PFSK-1 (cell line): ENCODE measurements at regions not wholly inside any gene's neighbourhood (a gene's known extent, or its start where the extent isn't known, plus 50 kb on each side); places are given as distances from the start of the nearest gene placed in this dataset.

Source experiments
- FOXP2 ChIP-seq: optimal IDR thresholded peaks from 2 replicates; pipeline ENCODE3; 2011; ENCODE audit warnings: borderline replicate concordance, control low read depth, inconsistent platforms; ENCODE audit not compliant: insufficient read depth; ENCODE audit errors: extremely low read length, extremely low read depth
- POLR2AphosphoS5 ChIP-seq: IDR thresholded peaks from 2 replicates; pipeline ENCODE4 v1.6.1; 2012; ENCODE audit warnings: low read depth, mild to moderate bottlenecking, control low read depth, low read length, moderate library complexity
- SIN3A ChIP-seq: IDR thresholded peaks from 2 replicates; pipeline ENCODE4 v1.6.1; 2012; ENCODE audit warnings: mild to moderate bottlenecking, low read length, moderate library complexity, borderline replicate concordance; ENCODE audit not compliant: insufficient read depth
- TAF1 ChIP-seq: IDR thresholded peaks from 2 replicates; pipeline ENCODE4 v1.6.1; 2012; ENCODE audit warnings: low read length, control low read depth, borderline replicate concordance; ENCODE audit not compliant: insufficient read depth
- TF ChIP-seq, protein P1 (sequence below), 2 experiments: IDR thresholded peaks; 2 replicates each; pipeline versions ENCODE4 v1.6.1 to v1.8.0; 2011 to 2012; ENCODE audit warnings: low read depth in 2 of 2, low read length in 2 of 2, control low read depth in 1 of 2, inconsistent platforms in 1 of 2, mild to moderate bottlenecking in 1 of 2, moderate library complexity in 1 of 2; ENCODE audit not compliant: insufficient read depth in 1 of 2

DNA sequence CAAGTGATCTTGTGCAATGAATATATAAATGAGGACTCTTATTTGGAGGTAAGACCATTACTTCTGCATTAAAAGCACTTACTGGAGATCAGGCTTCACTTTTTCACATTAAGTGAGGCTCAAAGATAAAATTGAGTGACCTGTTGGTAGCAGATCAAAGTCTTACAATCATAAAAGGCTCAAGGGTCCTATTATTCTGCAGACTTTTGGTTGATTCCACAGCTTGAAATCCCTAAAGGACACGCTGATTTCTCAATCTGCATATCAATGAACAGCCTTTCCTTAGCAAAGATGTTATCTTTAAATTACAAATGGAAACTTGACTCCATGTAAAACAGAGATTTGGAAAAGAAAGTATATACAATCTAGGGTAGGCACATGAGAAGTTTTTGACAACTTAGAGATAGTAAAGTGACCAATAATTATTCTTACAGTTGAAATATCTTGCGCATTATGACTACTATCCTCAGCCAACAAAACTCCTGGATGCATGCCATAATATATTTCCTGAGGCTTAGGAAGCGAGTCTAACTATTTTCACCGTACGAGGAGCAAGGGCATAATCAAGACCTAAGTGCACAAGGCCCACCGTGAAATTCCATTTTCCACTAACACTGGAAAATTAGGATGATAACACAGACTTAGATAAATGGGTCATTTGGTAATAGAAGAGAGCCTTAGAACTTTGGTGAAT, 640.7 kb downstream of the LIG4 start:
- TF ChIP-seq, protein P1, sequence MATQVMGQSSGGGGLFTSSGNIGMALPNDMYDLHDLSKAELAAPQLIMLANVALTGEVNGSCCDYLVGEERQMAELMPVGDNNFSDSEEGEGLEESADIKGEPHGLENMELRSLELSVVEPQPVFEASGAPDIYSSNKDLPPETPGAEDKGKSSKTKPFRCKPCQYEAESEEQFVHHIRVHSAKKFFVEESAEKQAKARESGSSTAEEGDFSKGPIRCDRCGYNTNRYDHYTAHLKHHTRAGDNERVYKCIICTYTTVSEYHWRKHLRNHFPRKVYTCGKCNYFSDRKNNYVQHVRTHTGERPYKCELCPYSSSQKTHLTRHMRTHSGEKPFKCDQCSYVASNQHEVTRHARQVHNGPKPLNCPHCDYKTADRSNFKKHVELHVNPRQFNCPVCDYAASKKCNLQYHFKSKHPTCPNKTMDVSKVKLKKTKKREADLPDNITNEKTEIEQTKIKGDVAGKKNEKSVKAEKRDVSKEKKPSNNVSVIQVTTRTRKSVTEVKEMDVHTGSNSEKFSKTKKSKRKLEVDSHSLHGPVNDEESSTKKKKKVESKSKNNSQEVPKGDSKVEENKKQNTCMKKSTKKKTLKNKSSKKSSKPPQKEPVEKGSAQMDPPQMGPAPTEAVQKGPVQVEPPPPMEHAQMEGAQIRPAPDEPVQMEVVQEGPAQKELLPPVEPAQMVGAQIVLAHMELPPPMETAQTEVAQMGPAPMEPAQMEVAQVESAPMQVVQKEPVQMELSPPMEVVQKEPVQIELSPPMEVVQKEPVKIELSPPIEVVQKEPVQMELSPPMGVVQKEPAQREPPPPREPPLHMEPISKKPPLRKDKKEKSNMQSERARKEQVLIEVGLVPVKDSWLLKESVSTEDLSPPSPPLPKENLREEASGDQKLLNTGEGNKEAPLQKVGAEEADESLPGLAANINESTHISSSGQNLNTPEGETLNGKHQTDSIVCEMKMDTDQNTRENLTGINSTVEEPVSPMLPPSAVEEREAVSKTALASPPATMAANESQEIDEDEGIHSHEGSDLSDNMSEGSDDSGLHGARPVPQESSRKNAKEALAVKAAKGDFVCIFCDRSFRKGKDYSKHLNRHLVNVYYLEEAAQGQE (IDR thresholded peaks at IDR 0.05; ENCODE audit: insufficient read depth in 1 of 2, low read depth in 2 of 2, low read length in 2 of 2), result no peak
- TF ChIP-seq POLR2AphosphoS5 (no peak), TAF1 (no peak), FOXP2 (no peak), SIN3A (no peak)

DNA sequence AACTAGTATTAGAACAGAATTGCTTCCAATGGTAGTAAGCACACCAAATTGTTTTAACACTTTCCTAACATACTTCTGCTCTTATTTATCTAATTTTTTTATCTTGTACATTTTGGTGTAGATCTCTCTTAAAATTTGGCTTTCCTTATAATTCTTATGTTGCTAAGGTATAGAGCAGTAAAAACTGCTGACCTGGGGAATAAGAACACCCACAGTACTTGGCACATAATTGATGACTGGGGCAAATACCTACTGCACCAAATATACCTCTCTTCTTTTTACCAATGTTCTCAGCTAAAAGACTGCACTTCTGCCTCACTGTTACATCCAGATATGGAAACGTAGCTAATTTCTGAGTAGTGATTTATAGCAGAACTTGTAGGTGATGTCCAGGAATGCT, 642.2 kb downstream of the LIG4 start:
- no peak for TF ChIP-seq TAF1
- no peak for TF ChIP-seq SIN3A
- TF ChIP-seq POLR2AphosphoS5, result no peak
- TF ChIP-seq FOXP2, result no peak
- TF ChIP-seq, protein P1 (IDR thresholded peaks at IDR 0.05; ENCODE audit: insufficient read depth in 1 of 2, low read depth in 2 of 2, low read length in 2 of 2), result no peak

DNA sequence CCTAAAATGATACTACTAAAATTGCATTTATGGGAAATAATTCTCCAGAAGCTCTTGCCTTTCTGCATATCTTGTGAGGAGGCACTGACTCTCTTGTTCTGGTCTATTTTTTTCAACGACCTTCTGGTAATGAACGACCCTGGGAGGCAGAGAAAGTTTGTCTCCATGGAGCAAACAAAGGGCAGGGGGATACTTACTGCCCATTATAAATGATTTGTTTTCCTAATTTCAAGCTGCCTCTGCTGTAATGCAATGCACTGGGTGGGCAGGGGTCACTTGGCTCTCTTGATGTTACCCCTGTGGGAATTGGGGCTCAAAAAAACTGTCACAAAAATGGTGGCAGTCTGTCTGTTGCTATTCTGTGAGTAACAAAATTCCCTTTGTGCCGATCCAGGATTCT, 643.2 kb downstream of the LIG4 start:
- no peak for TF ChIP-seq TAF1
- no peak for TF ChIP-seq SIN3A
- no peak for TF ChIP-seq FOXP2
- TF ChIP-seq POLR2AphosphoS5, result no peak
- TF ChIP-seq, protein P1 (IDR thresholded peaks at IDR 0.05; ENCODE audit: insufficient read depth in 1 of 2, low read depth in 2 of 2, low read length in 2 of 2), result no peak

DNA sequence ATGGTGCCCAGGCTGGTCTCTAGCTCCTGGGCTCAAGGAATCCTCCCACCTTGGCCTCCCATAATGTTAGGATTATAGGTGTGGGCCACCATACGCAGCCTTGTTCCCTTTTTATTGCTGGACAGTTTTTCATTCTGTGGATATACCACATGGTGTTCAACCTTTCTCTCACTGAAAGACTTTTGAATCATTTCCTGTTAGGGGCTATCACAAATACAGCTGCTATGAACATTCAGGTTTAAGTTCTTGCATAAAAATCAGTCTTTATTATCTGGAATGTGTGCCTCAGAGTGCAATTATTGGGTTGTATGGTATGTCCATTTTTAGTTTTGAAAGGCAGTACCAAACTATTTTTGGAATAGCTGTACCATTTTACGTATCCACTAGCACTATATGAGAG, 647.2 kb downstream of the LIG4 start:
- TF ChIP-seq, protein P1 (IDR thresholded peaks at IDR 0.05; ENCODE audit: insufficient read depth in 1 of 2, low read depth in 2 of 2, low read length in 2 of 2), result no peak
- no peak for TF ChIP-seq FOXP2
- TF ChIP-seq POLR2AphosphoS5, result no peak
- no peak for TF ChIP-seq TAF1
- no peak for TF ChIP-seq SIN3A

DNA sequence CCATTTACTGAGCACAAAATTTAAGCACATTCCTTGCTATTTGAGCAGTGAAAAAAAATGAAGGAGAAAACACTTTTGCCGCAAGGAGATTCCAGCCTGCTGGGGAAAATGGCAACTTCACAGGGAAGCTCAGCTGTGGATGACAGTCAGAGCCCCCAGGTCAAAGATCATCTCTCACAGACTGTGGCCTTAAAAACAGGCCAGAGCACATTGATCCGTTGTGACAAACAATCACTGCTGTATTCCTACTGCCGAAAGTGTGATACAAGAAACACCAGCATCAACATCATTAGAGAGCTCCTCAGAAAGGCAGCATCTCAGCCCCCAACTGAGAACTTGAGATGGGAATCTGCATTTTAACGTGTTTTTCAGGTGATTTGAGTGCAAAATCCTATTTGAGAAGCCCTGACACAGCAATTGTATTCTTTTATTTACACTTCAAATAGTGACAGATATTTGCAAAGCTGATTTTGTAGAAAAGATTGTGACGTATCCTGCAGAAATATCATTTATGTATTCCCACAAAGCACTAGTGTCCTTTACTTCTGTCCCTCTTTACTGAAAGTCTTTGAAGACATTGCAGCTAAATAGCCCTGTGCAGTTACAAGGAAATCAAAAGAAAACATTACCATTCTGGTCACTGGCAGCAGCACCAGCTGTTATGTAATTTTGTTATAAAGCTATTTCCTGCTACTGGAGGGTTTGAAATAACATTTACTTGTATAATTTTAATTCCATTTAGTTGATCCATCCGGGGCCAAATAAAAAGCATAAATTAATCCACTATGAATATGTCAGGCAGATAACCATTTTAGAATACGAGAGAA, 652.0 kb downstream of the LIG4 start:
- no peak for TF ChIP-seq FOXP2
- TF ChIP-seq TAF1, result no peak
- TF ChIP-seq, protein P1 (IDR thresholded peaks at IDR 0.05; ENCODE audit: insufficient read depth in 1 of 2, low read depth in 2 of 2, low read length in 2 of 2), result no peak
- TF ChIP-seq POLR2AphosphoS5, result no peak
- TF ChIP-seq SIN3A, result no peak
